Vagina (tissue), 2 donors: ENCODE measurements at regions not wholly inside any gene's neighbourhood (a gene's known extent, or its start where the extent isn't known, plus 50 kb on each side); places are given as distances from the start of the nearest gene placed in this dataset.

Experiments
- CTCF ChIP-seq, 3 experiments: fragments of 450-650 bp in 2 of 3; fragments of 200-600 bp in 1 of 3; sonication (generic) in 1 of 3; IDR thresholded peaks; one replicate each; pipeline ENCODE4 v1.5.1; 2017 to 2019; ENCODE audit warnings: antibody characterized with exemption in 3 of 3, mild to moderate bottlenecking in 2 of 3, moderate library complexity in 2 of 3
- POLR2A ChIP-seq, 2 donors: fragments of 450-650 bp; IDR thresholded peaks; one replicate each; pipeline ENCODE4 v1.6.1; 2017; ENCODE audit warnings: antibody characterized with exemption in 2 of 2, mild to moderate bottlenecking in 2 of 2, moderate library complexity in 2 of 2
- POLR2AphosphoS5 ChIP-seq, 2 donors: sonication (generic); formaldehyde crosslinking; IDR thresholded peaks; one replicate each; pipeline ENCODE4 v1.9.0; 2017; ENCODE audit warnings: antibody characterized with exemption in 2 of 2, mild to moderate bottlenecking in 2 of 2, low read depth in 1 of 2; ENCODE audit not compliant: insufficient read depth in 1 of 2

GRCh38 chr2:163281717-163282116, 443.1 kb upstream of the KCNH7 start:
- TF ChIP-seq CTCF (IDR thresholded peaks at IDR 0.05) (no peak), POLR2AphosphoS5 (IDR thresholded peaks at IDR 0.05; ENCODE audit: insufficient read depth in 1 of 2, low read depth in 1 of 2) (no peak), POLR2A (IDR thresholded peaks at IDR 0.05) (no peak)
